ENCODE measurements at regions not wholly inside any gene's neighbourhood (a gene's known extent, or its start where the extent isn't known, plus 50 kb on each side); places are given as distances from the start of the nearest gene placed in this dataset.

- TF ChIP-seq CTCF (IDR thresholded peaks at IDR 0.05): no peak
- no peak for TF ChIP-seq POLR2A (IDR thresholded peaks at IDR 0.05)
- no peak for TF ChIP-seq POLR2AphosphoS5 (IDR thresholded peaks at IDR 0.05)
Measured at GRCh38 chr12:89899651-89900050, 191.0 kb upstream of the ATP2B1 start.

Data from sigmoid colon (tissue), 4 donors.